GM20431 (cell line): ENCODE measurements at regions not wholly inside any gene's neighbourhood (a gene's known extent, or its start where the extent isn't known, plus 50 kb on each side); places are given as distances from the start of the nearest gene placed in this dataset.
"Not testable (repeated sequence)": the region's sequence is repeated elsewhere in the genome, so short reads cannot be mapped to it uniquely, and the experiment has no call there.

ENCODE experiments used
- in situ Hi-C: fragments of 300-500 bp; cut with MseI, MboI; formaldehyde crosslinking; loops from one replicate; pipeline ENCODE4 v1.15.0; 2020; ENCODE audit warnings: low sequenced_read_pairs; ENCODE audit not compliant: unreplicated experiment

DNA sequence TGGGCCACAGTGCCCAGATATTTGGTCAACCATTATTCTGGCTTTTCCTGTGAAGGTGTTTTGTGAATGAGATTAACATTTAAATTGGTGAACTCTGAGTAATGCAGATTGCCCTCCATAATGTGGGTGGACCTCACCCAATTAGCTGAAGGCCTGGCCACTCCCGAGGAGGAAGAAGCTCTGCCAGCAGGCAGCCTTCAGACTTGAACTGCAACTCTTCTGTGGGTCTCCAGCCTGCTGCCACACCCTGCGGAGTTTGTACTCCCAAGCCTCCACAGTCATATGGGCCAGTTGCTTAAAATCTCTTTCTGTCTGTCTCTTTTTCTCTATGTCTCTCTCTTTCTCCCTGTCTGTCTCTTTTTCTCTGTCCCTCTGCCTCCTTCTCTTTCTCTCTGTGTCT lies 262.7 kb downstream of the MYCN start:
- in situ Hi-C loops, result no loop called here

- in situ Hi-C loops, result no loop called here
Measured at GRCh38 chr2:16202266-16203020, 262.1 kb downstream of the MYCN start.

DNA sequence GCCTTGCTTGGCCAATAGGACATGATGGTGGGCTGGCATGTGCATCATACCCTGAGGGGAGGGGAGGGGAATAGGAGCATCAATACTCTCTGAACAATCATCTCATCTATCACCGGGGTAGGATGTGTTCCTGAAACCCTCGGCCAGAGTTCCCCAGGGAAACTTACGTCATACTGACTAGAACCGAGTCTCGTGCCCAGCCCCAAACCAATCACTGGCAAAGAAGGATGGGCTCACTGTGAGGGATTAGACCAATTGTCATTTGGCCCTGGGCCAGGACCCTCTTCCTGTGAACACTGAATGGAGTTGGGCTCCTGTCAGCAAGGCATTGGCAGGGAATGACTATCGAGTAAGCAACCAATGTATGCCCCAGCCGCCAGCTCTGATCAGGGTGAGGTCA lies 261.5 kb downstream of the MYCN start:
- in situ Hi-C loops, result no loop called here

- in situ Hi-C loops, result no loop called here
Measured at GRCh38 chr2:16200554-16201193, 260.3 kb downstream of the MYCN start.

- in situ Hi-C loops, result no loop called here
Measured at GRCh38 chr2:16199882-16200553, 259.7 kb downstream of the MYCN start.

DNA sequence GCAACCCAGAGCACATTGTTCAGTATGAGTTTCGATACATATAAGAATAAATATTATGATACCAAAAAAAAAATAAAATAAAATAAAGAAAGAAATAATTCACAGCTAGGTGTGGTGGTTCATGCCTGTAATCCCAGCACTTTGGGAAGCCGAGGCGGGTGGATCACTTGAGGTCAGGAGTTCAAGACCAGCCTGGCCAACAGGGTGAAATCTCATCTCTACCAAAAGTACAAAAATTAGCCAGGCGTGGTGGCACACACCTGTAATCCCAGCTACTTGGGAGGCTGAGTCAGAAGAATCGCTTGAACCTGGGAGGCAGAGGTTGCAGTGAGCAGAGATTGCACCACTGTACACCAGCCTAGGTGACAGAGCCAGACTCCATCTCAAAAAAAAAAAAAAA lies 258.9 kb downstream of the MYCN start:
- in situ Hi-C loops, result not testable (repeated sequence)

- in situ Hi-C loops, result no loop called here
Measured at GRCh38 chr2:16198166-16198912, 258.0 kb downstream of the MYCN start.

DNA sequence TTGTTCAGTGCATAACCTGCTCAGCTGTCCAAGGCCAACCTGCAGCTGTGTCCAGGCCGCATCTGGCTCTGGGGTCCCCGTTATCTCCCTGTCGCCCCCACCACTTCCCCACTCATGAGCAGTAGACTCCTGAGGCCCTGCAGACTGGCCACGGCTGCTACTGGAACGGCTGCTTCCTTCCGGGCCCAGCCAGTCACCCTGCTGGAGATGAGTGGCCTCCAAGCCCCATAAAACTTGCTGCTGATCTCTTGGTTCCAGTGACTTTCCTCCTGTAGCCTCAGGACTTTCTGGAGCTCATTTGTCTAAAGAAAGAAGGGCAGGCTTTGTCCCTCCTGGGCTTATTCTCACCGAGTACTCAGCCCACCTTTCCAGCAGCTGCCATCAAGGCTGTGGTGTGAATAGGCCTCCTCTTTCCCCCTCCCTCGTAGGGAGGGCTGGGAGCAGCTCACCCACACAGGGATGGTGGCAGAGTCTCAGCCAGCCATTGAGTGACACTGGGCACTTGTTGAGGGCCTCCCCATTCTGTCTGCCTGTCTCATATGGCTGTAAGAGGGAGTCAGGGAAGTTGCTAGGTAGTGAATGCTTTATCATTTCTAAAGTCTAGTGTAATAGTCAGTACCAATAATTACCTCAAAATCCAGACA lies 257.3 kb downstream of the MYCN start:
- in situ Hi-C loops, result no loop called here

GRCh38 chr2:16196687-16197503 lies 256.5 kb downstream of the MYCN start:
- in situ Hi-C loops, result no loop called here

- in situ Hi-C loops, result no loop called here
Measured at GRCh38 chr2:16195681-16196070, 255.3 kb downstream of the MYCN start.

GRCh38 chr2:16194931-16195680 lies 254.8 kb downstream of the MYCN start:
- in situ Hi-C loops, result no loop called here

GRCh38 chr2:16194530-16194929 lies 254.2 kb downstream of the MYCN start:
- in situ Hi-C loops, result no loop called here

DNA sequence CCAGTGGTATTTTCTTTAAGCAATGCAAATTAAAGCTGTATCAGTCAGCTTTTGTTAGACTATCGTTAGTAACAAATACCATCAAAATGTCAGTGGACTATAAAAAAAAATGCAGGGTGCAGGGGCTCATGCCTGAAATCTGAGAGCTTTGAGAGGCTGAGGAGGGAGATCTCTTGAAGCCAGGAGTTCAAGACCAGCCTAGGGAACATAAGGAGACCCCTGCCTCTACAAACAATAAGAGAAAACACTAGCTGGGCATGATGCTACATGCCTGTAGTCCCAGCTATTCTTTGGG lies 253.7 kb downstream of the MYCN start:
- in situ Hi-C loops, result no loop called here

- in situ Hi-C loops, result no loop called here
Measured at GRCh38 chr2:16192416-16193216, 252.3 kb downstream of the MYCN start.

DNA sequence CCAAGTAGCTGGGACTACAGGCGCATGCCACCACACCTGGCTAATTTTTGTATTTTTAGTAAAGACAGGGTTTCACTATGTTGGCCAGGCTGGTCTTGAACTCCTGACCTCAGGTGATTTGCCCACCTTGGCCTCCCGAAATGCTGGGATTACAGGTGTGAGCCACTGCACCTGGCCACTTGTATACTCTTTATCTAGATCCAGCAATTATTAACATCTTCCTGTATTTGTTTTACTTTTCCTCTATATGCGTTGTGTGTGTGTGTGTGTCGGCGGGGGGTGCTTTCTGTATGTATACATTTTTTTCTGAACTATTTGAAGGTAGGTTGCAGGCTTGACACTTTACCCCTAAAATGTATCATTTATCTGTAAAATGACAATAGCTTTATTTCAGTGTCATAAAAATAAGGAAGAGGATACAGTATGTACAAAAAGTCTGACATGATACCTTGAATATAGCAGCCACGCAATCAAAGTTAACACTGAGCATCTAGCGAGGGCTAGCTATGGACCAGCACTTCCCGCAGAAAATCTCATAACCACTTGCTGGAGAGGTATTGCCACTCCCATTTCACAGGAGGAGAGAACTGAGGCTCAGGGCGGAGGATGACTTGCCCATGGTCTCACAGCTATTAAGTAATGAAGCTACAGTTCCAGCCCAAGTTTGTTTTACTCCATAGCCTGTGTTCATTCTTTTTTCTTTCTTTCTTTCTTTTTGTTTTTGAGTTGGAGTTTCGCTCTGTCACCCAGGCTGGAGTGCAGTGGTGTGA lies 251.3 kb downstream of the MYCN start:
- in situ Hi-C loops, result no loop called here

DNA sequence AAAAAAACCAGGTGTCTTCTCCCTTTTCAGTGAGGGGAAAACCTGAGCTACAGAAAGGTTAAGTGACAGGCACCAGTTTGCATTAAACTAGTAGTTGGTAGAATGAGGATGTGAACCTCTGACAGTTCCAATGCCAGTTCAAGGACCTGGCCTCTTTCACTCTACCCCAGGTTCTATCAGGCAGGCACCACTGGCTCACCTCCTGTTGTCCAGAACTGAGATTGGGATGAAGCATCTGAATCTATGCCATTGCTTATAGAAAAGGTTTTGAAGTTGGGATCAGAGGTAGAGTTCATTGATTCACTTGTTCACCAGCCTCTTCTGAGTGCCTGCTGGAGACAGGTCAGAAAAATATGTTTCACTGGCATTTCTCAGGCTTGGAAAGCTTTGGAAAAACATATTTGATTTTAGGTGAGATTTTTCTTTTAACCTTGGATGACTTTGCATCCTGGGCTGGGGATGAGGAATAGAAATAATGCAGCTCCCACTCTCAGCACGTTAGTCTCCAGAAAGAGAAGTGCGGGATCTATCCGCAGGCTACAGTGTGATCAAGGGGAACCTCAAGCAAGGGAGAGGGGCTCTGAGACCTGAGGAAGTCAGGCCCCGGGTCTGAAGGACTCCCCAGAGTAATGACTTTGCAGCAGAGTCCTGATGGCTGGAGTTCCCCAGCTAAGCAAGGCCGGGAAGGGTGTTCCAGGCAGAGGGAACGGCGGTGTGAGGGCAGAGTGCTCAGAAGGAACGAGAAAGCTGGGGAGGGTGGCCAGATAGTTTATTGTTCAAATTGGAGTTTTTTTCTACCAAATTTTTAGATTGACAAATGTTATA lies 250.3 kb downstream of the MYCN start:
- in situ Hi-C loops, result no loop called here

DNA sequence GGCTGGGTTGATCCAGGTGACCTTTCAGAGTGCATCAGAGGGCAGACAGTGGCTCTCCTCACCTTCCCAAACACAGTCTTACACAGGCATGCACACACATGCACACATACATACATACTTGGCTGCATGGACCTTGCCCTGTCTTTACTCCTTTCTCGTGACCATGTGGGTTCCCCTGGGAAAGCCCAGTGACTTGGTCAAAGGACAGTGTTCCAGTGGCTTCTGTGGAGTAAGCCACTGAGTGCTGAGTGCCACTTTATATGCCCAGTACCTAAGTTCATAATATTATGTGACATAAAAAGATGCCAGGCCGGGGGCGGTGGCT lies 249.4 kb downstream of the MYCN start:
- in situ Hi-C loops, result no loop called here
